ENCODE measurements at regions not wholly inside any gene's neighbourhood (a gene's known extent, or its start where the extent isn't known, plus 50 kb on each side); places are given as distances from the start of the nearest gene placed in this dataset.

DNA sequence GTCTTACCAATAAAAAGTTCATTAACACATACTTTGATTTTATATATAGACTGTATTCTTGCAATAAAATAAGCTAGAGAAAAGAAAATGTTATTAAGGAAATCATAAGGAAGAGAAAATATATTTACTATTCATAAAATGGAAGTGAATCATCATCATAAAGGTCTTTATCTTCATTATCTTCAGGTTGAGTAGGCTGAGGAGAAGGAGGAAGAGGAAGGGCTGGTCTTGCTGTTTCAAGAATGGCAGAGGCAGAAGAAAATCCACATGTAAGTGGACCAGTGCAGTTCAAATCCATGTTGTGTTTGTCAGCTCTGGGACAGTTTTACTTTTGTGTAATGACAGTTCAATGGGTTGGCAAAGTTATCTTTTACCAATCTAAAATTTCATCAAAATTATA is 609.1 kb upstream of the ANKRD30A start:
- TF ChIP-seq POLR2A (IDR thresholded peaks at IDR 0.05; ENCODE audit: low read depth, low read length) (no peak), POLR2AphosphoS5 (IDR thresholded peaks at IDR 0.05; ENCODE audit: low read depth, low read length) (no peak)

Measured in GM12891 (cell line).